HEK293 (cell line): ENCODE measurements at regions not wholly inside any gene's neighbourhood (a gene's known extent, or its start where the extent isn't known, plus 50 kb on each side); places are given as distances from the start of the nearest gene placed in this dataset.

ENCODE experiments used
- ATF2 ChIP-seq: fragments of 450-650 bp; formaldehyde crosslinking; IDR thresholded peaks from 2 replicates; pipeline ENCODE4 v1.5.1; 2016; ENCODE audit warnings: missing biosample characterization, missing genetic modification characterization, low read depth
- CTCF ChIP-seq: fragments of 450-650 bp; formaldehyde crosslinking; IDR thresholded peaks from 2 replicates; pipeline ENCODE4 v1.5.1; 2016; ENCODE audit warnings: missing biosample characterization, missing genetic modification characterization
- KLF17 ChIP-seq: fragments of 450-650 bp; formaldehyde crosslinking; IDR thresholded peaks from 2 replicates; pipeline ENCODE4 v1.5.1; 2016; ENCODE audit warnings: missing biosample characterization, missing genetic modification characterization
- MYNN ChIP-seq: fragments of 450-650 bp; formaldehyde crosslinking; IDR thresholded peaks from 2 replicates; pipeline ENCODE4 v1.5.1; 2016; ENCODE audit warnings: missing biosample characterization, missing genetic modification characterization, borderline replicate concordance
- ZNF184 ChIP-seq: fragments of 450-650 bp; IDR thresholded peaks from 2 replicates; pipeline ENCODE4 v1.5.1; 2018; ENCODE audit warnings: missing biosample characterization, mild to moderate bottlenecking, missing genetic modification characterization
- ZNF530 ChIP-seq: fragments of 450-650 bp; formaldehyde crosslinking; IDR thresholded peaks from 2 replicates; pipeline ENCODE4 v1.5.1; 2016; ENCODE audit warnings: low read depth, missing biosample characterization, missing genetic modification characterization
- ZNF610 ChIP-seq: fragments of 450-650 bp; formaldehyde crosslinking; IDR thresholded peaks from 2 replicates; pipeline ENCODE4 v1.5.1; 2016; ENCODE audit warnings: missing biosample characterization, missing genetic modification characterization, borderline replicate concordance
- ZNF768 ChIP-seq: fragments of 450-650 bp; formaldehyde crosslinking; IDR thresholded peaks from 2 replicates; pipeline ENCODE4 v1.5.1; 2018; ENCODE audit warnings: missing biosample characterization, mild to moderate bottlenecking, missing genetic modification characterization
- ZNF785 ChIP-seq: fragments of 450-650 bp; formaldehyde crosslinking; IDR thresholded peaks from 2 replicates; pipeline ENCODE4 v1.5.1; 2016; ENCODE audit warnings: missing biosample characterization, missing genetic modification characterization

GRCh38 chr21:16865632-16866031 lies 647.2 kb upstream of the CXADR start:
- TF ChIP-seq CTCF = no peak
- TF ChIP-seq ZNF530 = no peak
- no peak for TF ChIP-seq ZNF785 (tag by site-specific recombination)
- TF ChIP-seq KLF17 = no peak
- TF ChIP-seq ZNF768 (tag by site-specific recombination) = no peak
- TF ChIP-seq ZNF610 (tag by site-specific recombination) = no peak
- no peak for TF ChIP-seq ZNF184 (tag by site-specific recombination)
- no peak for TF ChIP-seq ATF2 (tag by site-specific recombination)
- TF ChIP-seq MYNN (tag by site-specific recombination) = no peak
